Activated naive CD8-positive, alpha-beta T cell (primary cell): ENCODE measurements at regions not wholly inside any gene's neighbourhood (a gene's known extent, or its start where the extent isn't known, plus 50 kb on each side); places are given as distances from the start of the nearest gene placed in this dataset.

ENCODE experiments used
- H3K27ac Mint-ChIP-seq: one replicate; pipeline ENCODE4 v1.8.0; 2021; ENCODE audit warnings: mixed read lengths
- H3K27me3 Mint-ChIP-seq: one replicate; pipeline ENCODE4 v1.8.0; 2021; ENCODE audit warnings: mixed read lengths
- H3K36me3 Mint-ChIP-seq: one replicate; pipeline ENCODE4 v1.8.0; 2021; ENCODE audit warnings: mixed read lengths
- H3K4me1 Mint-ChIP-seq: one replicate; pipeline ENCODE4 v1.8.0; 2021; ENCODE audit warnings: low read depth, mixed read lengths
- H3K4me3 Mint-ChIP-seq: one replicate; pipeline ENCODE4 v1.8.0; 2021; ENCODE audit warnings: mild to moderate bottlenecking, mixed read lengths
- H3K9me3 Mint-ChIP-seq: one replicate; pipeline ENCODE4 v1.8.0; 2021; ENCODE audit warnings: low read depth, mixed read lengths

- no peaks in the 10 kb centered on the region for H3K4me1 Mint-ChIP-seq
- no peaks in the 10 kb centered on the region for H3K36me3 Mint-ChIP-seq
- no peaks in the 10 kb centered on the region for H3K27me3 Mint-ChIP-seq
- H3K4me3 Mint-ChIP-seq = no peak overlapping the region
- no peaks in the 10 kb centered on the region for H3K9me3 Mint-ChIP-seq
- H3K27ac Mint-ChIP-seq = no peak overlapping the region
Observed at GRCh38 chr2:103859238-103859637, 994.7 kb upstream of the POU3F3 start.

GRCh38 chr2:103860016-103860415 lies 993.9 kb upstream of the POU3F3 start:
- Mint-ChIP-seq H3K4me3 (no peak overlapping the region), H3K36me3 (no peaks in the 10 kb centered on the region)

GRCh38 chr2:103868396-103868795 lies 985.5 kb upstream of the POU3F3 start:
- H3K27me3 Mint-ChIP-seq = no peaks in the 10 kb centered on the region
- no peaks in the 10 kb centered on the region for H3K4me1 Mint-ChIP-seq
- H3K27ac Mint-ChIP-seq = no peak overlapping the region
- H3K9me3 Mint-ChIP-seq = no peaks in the 10 kb centered on the region
- no peak overlapping the region for H3K4me3 Mint-ChIP-seq
- no peaks in the 10 kb centered on the region for H3K36me3 Mint-ChIP-seq

More at GRCh38 chr2:103860016-103860415, 993.9 kb upstream of the POU3F3 start:
- H3K9me3 Mint-ChIP-seq = no peaks in the 10 kb centered on the region
- no peak overlapping the region for H3K27ac Mint-ChIP-seq
- H3K27me3 Mint-ChIP-seq = no peaks in the 10 kb centered on the region
- H3K4me1 Mint-ChIP-seq = no peaks in the 10 kb centered on the region

- H3K27me3 Mint-ChIP-seq = no peaks in the 10 kb centered on the region
- peaks cover 2% of the 10 kb centered on the region for H3K9me3 Mint-ChIP-seq
- no peak overlapping the region for H3K4me3 Mint-ChIP-seq
- H3K4me1 Mint-ChIP-seq = no peaks in the 10 kb centered on the region
- H3K27ac Mint-ChIP-seq = no peak overlapping the region
- H3K36me3 Mint-ChIP-seq = no peaks in the 10 kb centered on the region
Observed at GRCh38 chr2:103873716-103874351, 980.1 kb upstream of the POU3F3 start.

GRCh38 chr2:103875131-103875530 lies 978.8 kb upstream of the POU3F3 start:
- Mint-ChIP-seq H3K4me1 (no peaks in the 10 kb centered on the region), H3K9me3 (peaks cover 2% of the 10 kb centered on the region), H3K27ac (no peak overlapping the region), H3K27me3 (no peaks in the 10 kb centered on the region), H3K36me3 (no peaks in the 10 kb centered on the region), H3K4me3 (no peak overlapping the region)

GRCh38 chr2:103875531-103875930 lies 978.4 kb upstream of the POU3F3 start:
- H3K4me1 Mint-ChIP-seq = no peaks in the 10 kb centered on the region
- H3K9me3 Mint-ChIP-seq = peaks cover 2% of the 10 kb centered on the region
- H3K4me3 Mint-ChIP-seq = no peak overlapping the region
- no peaks in the 10 kb centered on the region for H3K36me3 Mint-ChIP-seq
- H3K27ac Mint-ChIP-seq = no peak overlapping the region
- H3K27me3 Mint-ChIP-seq = no peaks in the 10 kb centered on the region

- Mint-ChIP-seq H3K36me3 (no peaks in the 10 kb centered on the region), H3K27ac (no peak overlapping the region), H3K27me3 (no peaks in the 10 kb centered on the region), H3K4me3 (no peak overlapping the region), H3K9me3 (peaks cover 2% of the 10 kb centered on the region), H3K4me1 (no peaks in the 10 kb centered on the region)
Observed at GRCh38 chr2:103876611-103877010, 977.3 kb upstream of the POU3F3 start.

- Mint-ChIP-seq H3K27me3 (no peaks in the 10 kb centered on the region), H3K4me3 (no peak overlapping the region), H3K36me3 (no peaks in the 10 kb centered on the region), H3K9me3 (peaks cover 2% of the 10 kb centered on the region), H3K4me1 (no peaks in the 10 kb centered on the region), H3K27ac (no peak overlapping the region)
Observed at GRCh38 chr2:103879101-103879500, 974.8 kb upstream of the POU3F3 start.

- Mint-ChIP-seq H3K9me3 (peaks cover under 1% of the 10 kb centered on the region), H3K4me3 (no peak overlapping the region), H3K4me1 (no peaks in the 10 kb centered on the region), H3K27me3 (no peaks in the 10 kb centered on the region), H3K36me3 (no peaks in the 10 kb centered on the region), H3K27ac (no peak overlapping the region)
Observed at GRCh38 chr2:103880081-103880834, 973.7 kb upstream of the POU3F3 start.

GRCh38 chr2:103887625-103888024 lies 966.3 kb upstream of the POU3F3 start:
- H3K9me3 Mint-ChIP-seq = peaks cover 7% of the 10 kb centered on the region
- no peak overlapping the region for H3K27ac Mint-ChIP-seq
- H3K4me3 Mint-ChIP-seq = no peak overlapping the region

GRCh38 chr2:103896182-103896581 lies 957.7 kb upstream of the POU3F3 start:
- no peaks in the 10 kb centered on the region for H3K4me1 Mint-ChIP-seq
- H3K9me3 Mint-ChIP-seq = peaks cover 5% of the 10 kb centered on the region
- H3K27me3 Mint-ChIP-seq = no peaks in the 10 kb centered on the region
- H3K4me3 Mint-ChIP-seq = no peak overlapping the region
- no peak overlapping the region for H3K27ac Mint-ChIP-seq
- no peaks in the 10 kb centered on the region for H3K36me3 Mint-ChIP-seq

More at GRCh38 chr2:103887625-103888024, 966.3 kb upstream of the POU3F3 start:
- Mint-ChIP-seq H3K27me3 (no peaks in the 10 kb centered on the region), H3K36me3 (no peaks in the 10 kb centered on the region), H3K4me1 (no peaks in the 10 kb centered on the region)

- no peaks in the 10 kb centered on the region for H3K27me3 Mint-ChIP-seq
- no peak overlapping the region for H3K4me3 Mint-ChIP-seq
- H3K4me1 Mint-ChIP-seq = no peaks in the 10 kb centered on the region
- H3K9me3 Mint-ChIP-seq = peaks cover 5% of the 10 kb centered on the region
- H3K27ac Mint-ChIP-seq = no peak overlapping the region
- H3K36me3 Mint-ChIP-seq = no peaks in the 10 kb centered on the region
Observed at GRCh38 chr2:103898561-103898960, 955.4 kb upstream of the POU3F3 start.

GRCh38 chr2:103902347-103902746 lies 951.6 kb upstream of the POU3F3 start:
- Mint-ChIP-seq H3K9me3 (peaks cover 4% of the 10 kb centered on the region), H3K4me1 (no peaks in the 10 kb centered on the region), H3K4me3 (no peak overlapping the region), H3K27me3 (no peaks in the 10 kb centered on the region), H3K36me3 (no peaks in the 10 kb centered on the region), H3K27ac (no peak overlapping the region)

- no peaks in the 10 kb centered on the region for H3K27me3 Mint-ChIP-seq
- H3K4me3 Mint-ChIP-seq = no peak overlapping the region
- H3K36me3 Mint-ChIP-seq = no peaks in the 10 kb centered on the region
- H3K4me1 Mint-ChIP-seq = no peaks in the 10 kb centered on the region
- peaks cover 9% of the 10 kb centered on the region for H3K9me3 Mint-ChIP-seq
- H3K27ac Mint-ChIP-seq = no peak overlapping the region
Observed at GRCh38 chr2:103921161-103921560, 932.8 kb upstream of the POU3F3 start.

- no peaks in the 10 kb centered on the region for H3K36me3 Mint-ChIP-seq
- H3K4me1 Mint-ChIP-seq = no peaks in the 10 kb centered on the region
- H3K27me3 Mint-ChIP-seq = no peaks in the 10 kb centered on the region
- H3K4me3 Mint-ChIP-seq = no peak overlapping the region
- peaks cover 9% of the 10 kb centered on the region for H3K9me3 Mint-ChIP-seq
- H3K27ac Mint-ChIP-seq = no peak overlapping the region
Observed at GRCh38 chr2:103942199-103942598, 911.7 kb upstream of the POU3F3 start.

GRCh38 chr2:103945083-103945482 lies 908.8 kb upstream of the POU3F3 start:
- Mint-ChIP-seq H3K4me3 (no peak overlapping the region), H3K36me3 (no peaks in the 10 kb centered on the region), H3K9me3 (peaks cover 7% of the 10 kb centered on the region), H3K27ac (no peak overlapping the region), H3K27me3 (no peaks in the 10 kb centered on the region), H3K4me1 (no peaks in the 10 kb centered on the region)
